Colon (tissue), 2 donors: ENCODE measurements at regions not wholly inside any gene's neighbourhood (a gene's known extent, or its start where the extent isn't known, plus 50 kb on each side); places are given as distances from the start of the nearest gene placed in this dataset.

ENCODE experiments used
- FAIRE-seq: peaks from 2 replicates; lab custom pipeline; 2012; peaks lifted over from hg19 to GRCh38; lab: Jason Lieb, UNC
- donor health status: control.
- donor health status: control.

DNA sequence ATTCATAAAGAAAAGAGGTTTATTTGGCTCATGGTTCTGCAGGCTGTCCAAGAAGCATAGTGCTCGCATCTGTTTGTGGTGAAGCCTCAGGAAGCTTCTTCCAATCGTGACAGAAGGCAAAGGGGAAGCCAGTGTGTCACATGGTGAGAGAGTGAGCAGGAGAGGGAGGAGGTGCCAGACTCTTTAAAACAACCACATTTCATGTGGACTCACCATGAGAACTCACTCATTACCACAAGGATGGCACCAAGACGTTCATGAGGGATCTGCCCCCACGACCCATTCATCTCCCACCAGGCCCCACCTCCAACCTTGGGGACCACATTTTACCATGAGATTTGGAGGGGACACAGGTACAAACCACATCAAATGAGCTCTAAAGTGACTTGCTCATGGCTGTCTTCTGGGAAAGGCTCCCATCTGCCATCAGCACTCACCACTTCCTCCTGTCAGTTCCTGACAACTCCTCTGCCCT, 327.3 kb upstream of the TLE3 start:
- FAIRE-seq: no peak

DNA sequence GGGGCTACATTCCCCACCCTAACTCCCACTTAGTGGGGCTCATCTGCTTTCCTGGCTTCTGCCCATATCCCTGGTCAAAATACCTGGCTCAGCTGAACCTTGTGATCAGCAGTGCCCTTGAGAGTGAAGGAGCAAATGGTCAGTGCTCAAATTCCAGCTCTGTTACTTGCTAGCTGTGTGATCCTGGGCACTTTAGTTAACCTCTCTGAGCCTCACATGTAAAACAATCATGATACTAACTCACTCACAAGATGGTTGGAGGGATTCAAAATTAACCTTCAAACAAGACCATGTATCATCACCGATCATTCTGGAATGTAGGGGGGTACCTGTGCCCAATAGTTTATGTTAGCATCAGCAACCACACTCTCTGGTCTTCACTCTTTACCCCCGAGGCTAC, 325.6 kb upstream of the TLE3 start:
- FAIRE-seq: no peak

DNA sequence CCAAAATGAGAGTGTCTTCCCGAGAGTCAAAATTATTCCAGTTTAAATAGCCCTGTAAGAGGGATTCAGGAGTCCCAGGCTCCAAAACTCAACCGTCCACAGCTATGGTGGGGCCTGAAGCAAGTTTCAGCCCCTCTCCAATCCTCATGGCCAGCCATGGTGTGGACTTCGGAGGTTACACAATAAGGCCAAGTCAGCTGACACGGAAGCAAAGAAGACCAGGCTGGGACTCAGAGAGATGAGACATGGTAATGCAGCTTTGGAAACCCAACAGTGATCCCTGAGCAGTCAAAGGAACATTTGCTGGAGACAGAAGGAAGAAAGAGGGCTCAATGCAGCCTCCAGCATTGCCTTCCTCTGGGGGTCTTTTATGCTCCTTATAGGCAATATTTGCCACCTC, 324.6 kb upstream of the TLE3 start:
- FAIRE-seq: no peak

- FAIRE-seq: no peak
These were observed 323.3 kb upstream of the TLE3 start for GRCh38 chr15:70420948-70421482.

DNA sequence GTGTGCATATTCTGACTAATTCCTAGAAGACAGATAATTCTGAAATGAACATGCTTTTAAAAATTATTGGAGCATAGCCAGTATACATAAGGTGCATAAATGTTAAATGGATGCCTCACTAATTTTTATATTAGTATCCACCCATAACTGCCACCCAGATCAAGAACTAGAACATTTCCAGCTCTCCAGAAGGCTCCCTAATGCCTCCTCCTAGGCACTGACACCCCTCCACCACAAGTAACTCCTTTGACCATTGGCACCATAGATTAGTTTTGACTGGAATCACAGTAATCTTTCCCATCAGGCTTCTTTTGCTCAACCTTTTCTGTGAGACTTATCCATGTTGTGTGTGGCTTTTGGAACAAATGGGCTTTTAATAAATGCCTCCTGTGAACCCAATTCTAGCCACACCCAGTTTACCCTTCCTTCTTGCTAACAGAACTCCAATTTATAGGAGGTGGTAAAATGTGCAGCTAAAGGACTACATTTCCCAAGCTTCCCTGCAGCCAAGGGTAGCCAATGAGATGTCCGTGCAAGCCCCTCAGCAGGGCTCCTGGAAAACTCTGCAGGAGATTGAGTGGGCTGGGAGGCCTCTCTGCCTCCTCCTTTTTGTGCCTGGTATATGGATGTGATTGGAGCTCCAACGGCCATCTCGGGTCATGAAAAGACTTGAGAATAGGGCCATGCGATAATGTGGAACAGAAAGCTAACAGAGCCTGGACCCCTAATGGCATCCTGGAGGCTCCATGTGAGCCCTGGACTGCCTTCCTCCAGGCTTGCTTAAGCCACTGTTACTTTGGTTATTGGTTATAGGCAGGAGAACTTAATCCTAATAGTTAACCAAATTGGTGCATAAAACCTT, 322.6 kb upstream of the TLE3 start:
- no peak for FAIRE-seq

GRCh38 chr15:70418943-70419342, 321.2 kb upstream of the TLE3 start:
- FAIRE-seq: no peak

GRCh38 chr15:70417535-70417934, 319.8 kb upstream of the TLE3 start:
- FAIRE-seq: no peak

DNA sequence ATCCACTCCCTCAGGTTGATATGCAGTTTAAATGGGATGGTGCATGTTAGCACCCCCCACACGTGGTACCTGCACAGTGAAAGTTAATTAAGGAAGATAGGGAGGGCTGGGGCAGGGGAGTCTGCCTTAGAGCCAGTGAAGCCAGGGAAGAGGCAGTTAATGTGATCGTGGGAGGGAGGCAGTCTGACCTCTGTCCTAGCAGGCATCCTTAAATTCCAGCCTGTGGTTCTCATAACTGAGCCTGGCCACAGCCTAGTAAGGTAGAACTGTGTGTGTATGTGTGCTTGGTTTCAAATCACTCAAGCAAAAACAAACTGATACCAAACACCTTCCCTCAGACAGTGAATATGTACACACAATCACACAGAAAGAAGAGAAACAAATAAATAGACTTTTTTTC, 319.1 kb upstream of the TLE3 start:
- no peak for FAIRE-seq

DNA sequence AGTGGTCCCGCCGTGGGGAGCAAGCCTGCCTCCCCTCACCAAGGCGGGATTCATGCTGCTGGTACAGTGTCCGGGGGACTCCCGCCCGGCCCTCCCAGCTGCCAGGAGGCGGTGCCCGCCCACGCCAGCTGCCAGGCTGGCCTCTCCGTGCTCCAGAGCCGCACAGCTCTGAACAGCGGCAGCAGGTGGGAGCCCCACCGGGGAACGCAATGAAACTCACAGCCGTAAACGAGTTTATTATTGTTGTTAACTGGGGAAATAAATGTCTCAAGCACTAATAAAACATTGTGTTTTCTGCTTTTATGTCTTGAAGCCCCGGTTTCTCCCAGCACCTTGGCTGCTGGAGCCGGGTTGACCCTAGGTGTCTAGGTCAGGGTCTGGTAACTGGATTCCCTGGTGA, 317.7 kb upstream of the TLE3 start:
- no peak for FAIRE-seq

GRCh38 chr15:70414626-70415025, 316.9 kb upstream of the TLE3 start:
- no peak for FAIRE-seq

- FAIRE-seq: no peak
These were observed 315.1 kb upstream of the TLE3 start for GRCh38 chr15:70412794-70413193.

- no peak for FAIRE-seq
These were observed 313.6 kb upstream of the TLE3 start for GRCh38 chr15:70411143-70411863.

GRCh38 chr15:70410371-70410985, 312.8 kb upstream of the TLE3 start:
- no peak for FAIRE-seq

- FAIRE-seq: no peak
These were observed 311.7 kb upstream of the TLE3 start for GRCh38 chr15:70409388-70409787.

- FAIRE-seq: no peak
These were observed 310.2 kb upstream of the TLE3 start for GRCh38 chr15:70407955-70408354.

DNA sequence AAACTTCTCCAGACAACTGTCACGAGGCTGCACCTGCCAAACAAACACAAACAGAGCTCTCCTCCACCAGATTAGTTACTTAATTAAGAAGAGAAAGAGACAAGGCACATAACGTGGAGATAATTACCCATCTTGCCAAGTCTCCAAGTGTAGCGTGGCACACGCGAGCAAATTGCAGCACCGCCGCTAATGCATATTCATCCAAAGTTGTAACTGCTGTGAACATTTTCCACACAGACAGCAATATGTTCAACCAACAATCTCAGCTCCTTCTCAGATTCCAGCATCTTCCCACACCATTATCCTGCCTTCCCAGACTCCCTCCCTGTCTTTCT, 309.6 kb upstream of the TLE3 start:
- no peak for FAIRE-seq

GRCh38 chr15:70406617-70407335, 309.1 kb upstream of the TLE3 start:
- FAIRE-seq: no peak

- FAIRE-seq: no peak
These were observed 304.0 kb upstream of the TLE3 start for GRCh38 chr15:70401709-70402108.

DNA sequence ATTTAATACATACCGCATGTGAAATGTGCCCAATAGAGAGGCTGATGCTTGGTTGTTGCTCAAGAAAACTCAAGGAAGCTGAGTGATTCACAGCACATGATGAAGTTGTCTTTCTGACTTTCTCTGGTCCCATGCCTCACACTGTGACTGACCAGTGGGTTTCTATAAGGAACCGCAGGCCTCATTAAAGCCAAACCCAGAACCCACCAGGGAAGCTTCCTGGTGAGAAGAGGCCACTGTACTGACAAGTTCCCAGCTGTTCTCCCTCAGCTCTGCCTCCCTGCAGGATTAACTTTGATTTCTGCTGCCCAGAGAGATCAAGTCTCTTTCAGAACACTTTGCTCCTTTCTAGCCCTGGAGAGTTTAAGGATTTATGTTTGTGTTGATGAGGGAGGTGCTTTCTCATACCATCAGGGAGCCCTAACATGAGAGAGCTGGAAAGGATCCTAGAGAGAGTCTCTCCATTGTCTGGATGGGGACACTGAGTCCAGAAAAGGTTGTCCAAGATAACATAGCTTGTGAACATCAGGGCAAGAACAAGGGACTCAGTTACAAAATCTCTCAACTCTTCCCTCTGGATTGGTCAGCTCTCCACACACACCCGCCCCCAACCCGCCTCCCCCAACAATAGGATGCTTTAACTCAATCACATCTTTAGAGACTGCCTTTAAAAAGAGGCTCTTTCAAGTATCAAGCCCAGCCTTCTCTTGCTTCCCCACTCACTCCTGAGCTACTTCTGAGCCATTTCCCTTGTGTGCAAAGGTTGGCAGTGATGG, 303.2 kb upstream of the TLE3 start:
- no peak for FAIRE-seq

- no peak for FAIRE-seq
These were observed 301.5 kb upstream of the TLE3 start for GRCh38 chr15:70399204-70399603.

DNA sequence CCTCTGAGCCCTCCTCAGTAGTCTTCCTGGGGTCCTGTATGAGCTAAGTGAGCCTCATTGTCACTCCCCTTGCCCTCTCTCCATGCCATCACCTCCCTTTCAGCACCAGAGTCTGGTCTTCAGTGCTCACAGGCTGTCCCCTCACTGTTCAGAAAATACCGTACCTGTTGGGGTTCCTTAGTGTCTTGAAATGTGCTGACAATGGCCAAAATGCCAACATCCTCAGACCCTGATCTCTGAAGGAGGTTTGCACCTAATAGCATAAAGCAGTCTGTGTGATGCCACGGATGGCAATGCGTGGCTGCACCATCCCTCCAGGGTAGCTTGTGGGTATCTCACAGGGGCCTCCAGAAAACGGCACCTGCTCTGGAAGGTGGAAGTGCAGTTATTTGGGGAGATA, 301.0 kb upstream of the TLE3 start:
- no peak for FAIRE-seq
